H1 (cell line): ENCODE measurements at regions not wholly inside any gene's neighbourhood (a gene's known extent, or its start where the extent isn't known, plus 50 kb on each side); places are given as distances from the start of the nearest gene placed in this dataset.

Experiments
- BRCA1 ChIP-seq: IDR thresholded peaks from 2 replicates; pipeline ENCODE4 v1.6.1; 2012; ENCODE audit warnings: low read depth, low read length, improper control_type of control experiment
- CTCF ChIP-seq, 3 experiments: IDR thresholded peaks; 1 replicate in 2 of 3; 2 replicates in 1 of 3; pipeline versions ENCODE4 v1.5.1 to v1.6.1; 2011; ENCODE audit warnings: low read length in 3 of 3, mild to moderate bottlenecking in 3 of 3, inconsistent platforms in 2 of 3, low read depth in 1 of 3, moderate library complexity in 1 of 3; ENCODE audit not compliant: insufficient read depth in 1 of 3; ENCODE audit errors: control extremely low read depth in 1 of 3
- JUN ChIP-seq: IDR thresholded peaks from 2 replicates; pipeline ENCODE4 v1.6.1; 2011; ENCODE audit warnings: low read depth, mild to moderate bottlenecking, improper control_type of control experiment, low read length
- POLR2A ChIP-seq, 2 experiments: IDR thresholded peaks; 1 replicate in 1 of 2; 2 replicates in 1 of 2; pipeline ENCODE4 v1.6.1; 2011; ENCODE audit warnings: low read depth in 2 of 2, low read length in 2 of 2, mild to moderate bottlenecking in 2 of 2; ENCODE audit errors: control extremely low read depth in 1 of 2
- POLR2AphosphoS5 ChIP-seq: IDR thresholded peaks from 2 replicates; pipeline ENCODE4 v1.6.1; 2011; ENCODE audit warnings: low read depth, low read length
- YY1 ChIP-seq: IDR thresholded peaks from 2 replicates; pipeline ENCODE4 v1.6.1; 2011; ENCODE audit warnings: low read depth, mild to moderate bottlenecking, low read length

- no peak for TF ChIP-seq POLR2AphosphoS5
- no peak for TF ChIP-seq JUN
- TF ChIP-seq BRCA1, result no peak
- no peak for TF ChIP-seq POLR2A (IDR thresholded peaks at IDR 0.05; ENCODE audit: control extremely low read depth in 1 of 2, low read depth in 2 of 2, low read length in 2 of 2)
- TF ChIP-seq CTCF (IDR thresholded peaks at IDR 0.05; ENCODE audit: control extremely low read depth in 1 of 3, insufficient read depth in 1 of 3, low read depth in 1 of 3, low read length in 3 of 3), result no peak
- TF ChIP-seq YY1, result no peak
Measured at GRCh38 chr12:98319716-98320425, 195.5 kb upstream of the TMPO start.
